Bronchial epithelial cell (primary cell): ENCODE measurements at regions not wholly inside any gene's neighbourhood (a gene's known extent, or its start where the extent isn't known, plus 50 kb on each side); places are given as distances from the start of the nearest gene placed in this dataset.
A peak's percentile ranks its signal among the peaks of the same experiment; 100 is the strongest.

Experiments
- DNase-seq: peaks from one replicate; pipeline ENCODE4 v3.0.0-alpha.2; 2010; ENCODE audit warnings: low read depth
- FAIRE-seq: peaks from 2 replicates; lab custom pipeline; 2011; peaks lifted over from hg19 to GRCh38; lab: Jason Lieb, UNC
- H3K27me3 ChIP-seq: 2 replicates; pipeline ENCODE4 v1.5.1; 2011; ENCODE audit warnings: low read length; ENCODE audit not compliant: control insufficient read depth, insufficient read depth
- H3K36me3 ChIP-seq: 2 replicates; pipeline ENCODE4 v1.5.1; 2011; ENCODE audit warnings: low read length; ENCODE audit not compliant: control insufficient read depth, insufficient read depth
- H3K4me3 ChIP-seq: 2 replicates; pipeline ENCODE4 v1.5.1; 2011; ENCODE audit warnings: mild to moderate bottlenecking, low read depth, low read length, control low read depth
- CTCF ChIP-seq: IDR thresholded peaks from 2 replicates; pipeline ENCODE4 v1.5.1; 2011; ENCODE audit warnings: mild to moderate bottlenecking, moderate library complexity, low read length, control low read depth, inconsistent platforms; ENCODE audit not compliant: insufficient read depth, severe bottlenecking

- no peaks in the 10 kb centered on the region for H3K27me3 ChIP-seq
- TF ChIP-seq CTCF: no peak
- peak; percentile 10 for DNase-seq
- no peak overlapping the region for H3K4me3 ChIP-seq
- no peak for FAIRE-seq
- no peaks in the 10 kb centered on the region for H3K36me3 ChIP-seq
Measured at GRCh38 chr4:123893011-123893981, 496.7 kb downstream of the SPRY1 start.

- TF ChIP-seq CTCF: no peak
- Histone ChIP-seq H3K36me3 (no peaks in the 10 kb centered on the region), H3K4me3 (no peak overlapping the region), H3K27me3 (no peaks in the 10 kb centered on the region)
- DNase-seq: no peak
- FAIRE-seq: no peak
Measured at GRCh38 chr4:123896446-123897071, 500.0 kb downstream of the SPRY1 start.

GRCh38 chr4:123898946-123899666 is 502.5 kb downstream of the SPRY1 start:
- DNase-seq (no peak), FAIRE-seq (no peak)
- H3K36me3 ChIP-seq: no peaks in the 10 kb centered on the region
- no peaks in the 10 kb centered on the region for H3K27me3 ChIP-seq
- TF ChIP-seq CTCF: no peak
- no peak overlapping the region for H3K4me3 ChIP-seq

- no peaks in the 10 kb centered on the region for H3K27me3 ChIP-seq
- DNase-seq: no peak
Measured at GRCh38 chr4:123904882-123905281, 508.3 kb downstream of the SPRY1 start.

GRCh38 chr4:123913598-123913997 is 517.0 kb downstream of the SPRY1 start:
- no peak for TF ChIP-seq CTCF
- Histone ChIP-seq H3K4me3 (no peak overlapping the region), H3K27me3 (no peaks in the 10 kb centered on the region), H3K36me3 (no peaks in the 10 kb centered on the region)
- no peak for FAIRE-seq
- no peak for DNase-seq

More at GRCh38 chr4:123904882-123905281, 508.3 kb downstream of the SPRY1 start:
- TF ChIP-seq CTCF: no peak
- H3K4me3 ChIP-seq: no peak overlapping the region
- no peak for FAIRE-seq
- no peaks in the 10 kb centered on the region for H3K36me3 ChIP-seq
